K562 (cell line): ENCODE measurements at regions not wholly inside any gene's neighbourhood (a gene's known extent, or its start where the extent isn't known, plus 50 kb on each side); places are given as distances from the start of the nearest gene placed in this dataset.

ENCODE experiments used
- ATAC-seq: fragments of 200-7000 bp; cut with Tn5 transposase; 3 replicates; pipeline ENCODE4 v1.9.1; 2020; ENCODE audit warnings: moderate library complexity
- BruUV-seq: library from RNA; stranded (reverse); fragments of 400-500 nt; replicated peaks from 2 replicates; lab custom pipeline; 2021; lab: Mats Ljungman, UMichigan
- CTCF ChIA-PET: fragments of 300-600 bp; formaldehyde crosslinking; extraction: SDS; loops from one replicate; lab custom pipeline; 2021; ENCODE audit warnings: low intra/inter-chr PET ratio; lab: Yijun Ruan, JAX
- POLR2A ChIA-PET: fragments of 300-600, 350-650 bp; sonication (Branson Sonifier 250); formaldehyde crosslinking; extraction: SDS; loops from one replicate; lab custom pipeline; 2021; ENCODE audit warnings: antibody characterized with exemption, inconsistent platforms; lab: Yijun Ruan, JAX
- DNase-seq, 4 experiments: peaks; one replicate each; pipeline versions ENCODE4 v3.0.0 to v3.0.0-alpha.2; 2011 to 2018; ENCODE audit warnings: low spot score in 3 of 4, mixed read lengths in 3 of 4; ENCODE audit errors: extremely low read depth in 1 of 4
- FAIRE-seq: peaks from 2 replicates; lab custom pipeline; 2011; peaks lifted over from hg19 to GRCh38; lab: Jason Lieb, UNC
- H2AFZ ChIP-seq: 2 replicates; pipeline ENCODE4 v1.6.0; 2011; ENCODE audit warnings: low read depth, low read length, control low read depth, inconsistent platforms
- H3K27ac ChIP-seq: fragments of 200-600 bp; 3 replicates; pipeline ENCODE4 v1.8.0; 2011; ENCODE audit warnings: low read depth, mild to moderate bottlenecking, control low read depth, inconsistent platforms, low read length, moderate library complexity, mixed read lengths; ENCODE audit errors: extremely low read depth
- H3K27me3 ChIP-seq, 2 experiments: fragments of 300-600 bp in 1 of 2; 2 replicates in 1 of 2; 3 replicates in 1 of 2; pipeline versions ENCODE4 v1.6.0 to v1.8.0; 2011; ENCODE audit warnings: inconsistent platforms in 2 of 2, low read length in 2 of 2, mild to moderate bottlenecking in 1 of 2, mixed read lengths in 1 of 2, moderate library complexity in 1 of 2; ENCODE audit not compliant: control insufficient read depth in 2 of 2, insufficient read depth in 2 of 2
- H3K36me3 ChIP-seq: fragments of 300-600 bp; 3 replicates; pipeline ENCODE4 v1.8.0; 2011; ENCODE audit warnings: mild to moderate bottlenecking, low read length, inconsistent platforms; ENCODE audit not compliant: control insufficient read depth, insufficient read depth
- H3K4me1 ChIP-seq, 2 experiments: fragments of 200-600 bp in 1 of 2; replicated peaks in 1 of 2; 2 replicates in 1 of 2; 3 replicates in 1 of 2; pipeline versions ENCODE4 v1.5.1 to v1.8.0; 2011; ENCODE audit warnings: inconsistent platforms in 2 of 2, low read length in 2 of 2, mild to moderate bottlenecking in 1 of 2, mixed read lengths in 1 of 2, moderate library complexity in 1 of 2; ENCODE audit not compliant: control insufficient read depth in 2 of 2, insufficient read depth in 2 of 2
- H3K4me2 ChIP-seq: 2 replicates; pipeline ENCODE4 v1.6.1; 2011; ENCODE audit warnings: low read length, control low read depth, inconsistent platforms, mixed read lengths; ENCODE audit not compliant: insufficient read depth
- H3K4me3 ChIP-seq: fragments of 200-600 bp; sonication (generic), shearing (Covaris generic); 2 replicates; pipeline ENCODE4 v1.5.1; 2016; ENCODE audit warnings: control low read depth, inconsistent platforms
- H3K79me2 ChIP-seq: fragments of 200-600 bp; 3 replicates; pipeline ENCODE4 v1.8.0; 2011; ENCODE audit warnings: low read length, inconsistent platforms; ENCODE audit not compliant: control insufficient read depth, insufficient read depth
- H3K9ac ChIP-seq, 2 experiments: 2 replicates each; pipeline versions ENCODE4 v1.6.0 to v1.6.1; 2011; ENCODE audit warnings: low read depth in 2 of 2, low read length in 2 of 2, control low read depth in 1 of 2, inconsistent platforms in 1 of 2, mild to moderate bottlenecking in 1 of 2, mixed read lengths in 1 of 2; ENCODE audit not compliant: insufficient read depth in 1 of 2
- H3K9me1 ChIP-seq: one replicate; pipeline ENCODE4 v1.6.0; 2011; ENCODE audit warnings: inconsistent platforms, mild to moderate bottlenecking, low read length, moderate library complexity; ENCODE audit not compliant: control insufficient read depth, insufficient read depth
- H3K9me3 ChIP-seq: replicated peaks from 2 replicates; pipeline ENCODE4 v1.5.1; 2011; ENCODE audit warnings: low read depth, low read length, inconsistent platforms; ENCODE audit not compliant: control insufficient read depth, insufficient read depth
- H4K20me1 ChIP-seq: replicated peaks from 2 replicates; pipeline ENCODE4 v1.6.1; 2011; ENCODE audit warnings: low read length, inconsistent platforms, mixed read lengths; ENCODE audit not compliant: control insufficient read depth, insufficient read depth
- KHSRP ChIP-seq: fragments of 450-650 bp; IDR thresholded peaks from 2 replicates; pipeline ENCODE4 v1.6.1; 2017
- RBM15 ChIP-seq: fragments of 200-400 bp; formaldehyde crosslinking; IDR thresholded peaks from 2 replicates; pipeline ENCODE4 v1.6.1; 2018; ENCODE audit warnings: mild to moderate bottlenecking, low read length, moderate library complexity; ENCODE audit not compliant: insufficient read depth
- SNIP1 ChIP-seq: fragments of 450-650 bp; IDR thresholded peaks from 2 replicates; pipeline ENCODE4 v1.7.1; 2017; ENCODE audit warnings: low read depth, mild to moderate bottlenecking
- TEAD2 ChIP-seq: fragments of 450-650 bp; IDR thresholded peaks from 2 replicates; pipeline ENCODE4 v1.6.1; 2016; ENCODE audit warnings: missing genetic modification characterization, control low read depth, missing compliant biosample characterization
- ZNF133 ChIP-seq: fragments of 250-450 bp; sonication (Bioruptor Pico); IDR thresholded peaks from 2 replicates; pipeline ENCODE4 v1.4.0; 2020; ENCODE audit warnings: mild to moderate bottlenecking
- WGBS: fragments of 100-300 bp; shearing (Covaris generic); methylation state at CpG from one replicate; pipeline ENCODE4 v1.1.6; 2016; ENCODE audit warnings: low coverage, mixed read lengths; ENCODE audit not compliant: insufficient coverage; ENCODE audit errors: missing lambda C conversion rate; 5-methylcytosine and 5-hydroxymethylcytosine counted together
- in situ Hi-C: fragments of 300-500 bp; cut with MboI; formaldehyde crosslinking; loops from 4 replicates; pipeline ENCODE4 v1.15.0; 2018; ENCODE audit warnings: inconsistent platforms, mixed read lengths
- intact Hi-C: fragments of 100-400 bp; cut with micrococcal nuclease; formaldehyde crosslinking; loops from 2 replicates; pipeline ENCODE4 v1.14.2; 2022
- TF ChIP-seq, protein P1 (sequence below), 2 experiments: fragments of 250-450 bp in 1 of 2; fragments of 450-650 bp in 1 of 2; sonication (Bioruptor Pico) in 1 of 2; IDR thresholded peaks; 2 replicates each; pipeline versions ENCODE4 v1.6.1 to v1.8.0; 2016 to 2021; ENCODE audit warnings: mild to moderate bottlenecking in 2 of 2, moderate library complexity in 2 of 2, missing compliant biosample characterization in 1 of 2, missing genetic modification characterization in 1 of 2
- TF ChIP-seq, protein P2 (sequence below): fragments of 250-450 bp; sonication (Bioruptor Pico); IDR thresholded peaks from 2 replicates; pipeline ENCODE4 v1.8.0; 2021; ENCODE audit warnings: moderate library complexity, mild to moderate bottlenecking, inconsistent platforms
- TF ChIP-seq, protein P3 (sequence below): fragments of 450-650 bp; IDR thresholded peaks from 2 replicates; pipeline ENCODE4 v1.6.1; 2017; ENCODE audit warnings: antibody characterized with exemption

DNA sequence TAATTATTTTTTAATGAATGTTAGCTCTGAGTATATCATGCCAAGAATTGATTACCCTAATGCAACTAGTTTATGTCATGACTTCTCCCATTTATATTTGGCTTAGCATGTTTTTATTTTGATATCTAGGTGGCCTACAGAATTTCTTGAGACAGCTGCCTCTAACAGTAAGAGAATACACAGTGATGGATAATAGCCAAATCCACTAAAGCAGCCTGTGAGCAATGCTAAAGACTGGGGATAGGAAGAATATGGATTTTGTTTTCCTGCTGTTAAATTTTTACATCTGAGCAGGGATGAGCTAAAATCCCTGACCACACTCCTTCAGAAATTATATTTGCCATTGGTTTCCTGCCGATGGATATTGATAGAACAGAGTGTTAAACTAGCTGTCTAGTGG is 149.3 kb upstream of the TGFBR2 start:
- TF ChIP-seq, protein P1, sequence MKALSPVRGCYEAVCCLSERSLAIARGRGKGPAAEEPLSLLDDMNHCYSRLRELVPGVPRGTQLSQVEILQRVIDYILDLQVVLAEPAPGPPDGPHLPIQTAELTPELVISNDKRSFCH (CRISPR knock-in tag; IDR thresholded peaks at IDR 0.05): no peak
- TF ChIP-seq, protein P1 (tag; IDR thresholded peaks at IDR 0.05): no peak
- TF ChIP-seq, protein P2, sequence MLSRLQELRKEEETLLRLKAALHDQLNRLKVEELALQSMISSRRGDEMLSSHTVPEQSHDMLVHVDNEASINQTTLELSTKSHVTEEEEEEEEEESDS (CRISPR knock-in tag): no peak
- TF ChIP-seq RBM15 (no peak), SNIP1 (no peak), ZNF133 (CRISPR knock-in tag) (no peak), KHSRP (no peak), TEAD2 (tag) (no peak)
- TF ChIP-seq, protein P3, sequence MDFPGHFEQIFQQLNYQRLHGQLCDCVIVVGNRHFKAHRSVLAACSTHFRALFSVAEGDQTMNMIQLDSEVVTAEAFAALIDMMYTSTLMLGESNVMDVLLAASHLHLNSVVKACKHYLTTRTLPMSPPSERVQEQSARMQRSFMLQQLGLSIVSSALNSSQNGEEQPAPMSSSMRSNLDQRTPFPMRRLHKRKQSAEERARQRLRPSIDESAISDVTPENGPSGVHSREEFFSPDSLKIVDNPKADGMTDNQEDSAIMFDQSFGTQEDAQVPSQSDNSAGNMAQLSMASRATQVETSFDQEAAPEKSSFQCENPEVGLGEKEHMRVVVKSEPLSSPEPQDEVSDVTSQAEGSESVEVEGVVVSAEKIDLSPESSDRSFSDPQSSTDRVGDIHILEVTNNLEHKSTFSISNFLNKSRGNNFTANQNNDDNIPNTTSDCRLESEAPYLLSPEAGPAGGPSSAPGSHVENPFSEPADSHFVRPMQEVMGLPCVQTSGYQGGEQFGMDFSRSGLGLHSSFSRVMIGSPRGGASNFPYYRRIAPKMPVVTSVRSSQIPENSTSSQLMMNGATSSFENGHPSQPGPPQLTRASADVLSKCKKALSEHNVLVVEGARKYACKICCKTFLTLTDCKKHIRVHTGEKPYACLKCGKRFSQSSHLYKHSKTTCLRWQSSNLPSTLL: no peak
- Histone ChIP-seq H3K9ac (no peak overlapping the region), H3K4me1 (no peaks in the 10 kb centered on the region), H3K4me2 (no peak overlapping the region), H2AFZ (no peak overlapping the region), H3K9me1 (no peaks in the 10 kb centered on the region), H3K27ac (no peak overlapping the region), H3K27me3 (no peaks in the 10 kb centered on the region), H3K79me2 (no peaks in the 10 kb centered on the region), H3K36me3 (no peaks in the 10 kb centered on the region; the same call in 2 of the 3 replicates), H4K20me1 (no peaks in the 10 kb centered on the region), H3K4me3 (no peak overlapping the region), H3K9me3 (no peaks in the 10 kb centered on the region; the same call in 1 of the 2 replicates)
- BruUV-seq: no TSS peak
- ChIA-PET CTCF (no interaction called here), POLR2A (no interaction called here)
- in situ Hi-C loops: no loop called here
- DNase-seq: no peak
- ATAC-seq: no peak
- WGBS: 5% methylated on average over 1 of the region's 1 CpG
- no peak for FAIRE-seq
- intact Hi-C loops: no loop called here
